CD4-positive, alpha-beta T cell treated with Interleukin-15 for 1 hour (primary cell): ENCODE measurements at regions not wholly inside any gene's neighbourhood (a gene's known extent, or its start where the extent isn't known, plus 50 kb on each side); places are given as distances from the start of the nearest gene placed in this dataset.
"Not testable (repeated sequence)": the region's sequence is repeated elsewhere in the genome, so short reads cannot be mapped to it uniquely, and the experiment has no call there.

Source experiments
- DNase-seq: peaks from one replicate; pipeline ENCODE4 v3.0.0-alpha.2; 2020

DNA sequence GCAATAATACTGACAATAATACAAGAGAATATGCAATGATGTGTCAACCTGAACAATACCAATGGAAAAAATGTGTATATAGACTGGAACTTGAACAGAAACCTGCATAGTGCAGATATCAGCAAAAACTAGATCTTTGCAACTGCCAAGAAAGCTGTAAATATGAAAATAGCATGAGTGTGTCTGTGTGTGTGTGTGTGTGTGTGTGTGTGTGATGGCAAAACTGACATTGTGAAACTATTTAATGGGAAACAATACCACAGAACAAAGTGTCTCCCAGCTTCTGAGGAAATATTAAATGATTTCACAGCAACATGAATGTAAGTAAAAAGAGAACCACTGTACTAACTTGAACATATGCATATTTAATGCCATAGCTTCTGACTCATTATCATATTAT lies 558.2 kb upstream of the LINC00305 start:
- no peak for DNase-seq

DNA sequence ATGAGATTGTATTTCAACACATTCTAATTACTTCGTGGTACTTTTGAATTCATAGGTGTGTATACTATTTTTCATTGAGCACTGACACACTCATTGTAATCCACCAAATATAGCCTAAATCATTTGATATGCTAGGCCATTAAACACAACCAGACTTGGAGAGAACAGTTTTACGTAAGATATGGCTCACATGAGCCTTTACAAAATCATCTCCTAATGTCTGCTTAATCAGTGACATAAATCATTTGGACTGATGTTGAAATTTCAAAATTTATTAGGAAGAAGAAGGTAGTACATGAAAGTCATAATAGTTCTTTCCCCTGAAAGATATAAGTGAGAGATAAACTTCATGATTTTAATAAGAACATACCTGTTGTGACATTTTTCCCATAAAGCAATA lies 550.2 kb upstream of the LINC00305 start:
- no peak for DNase-seq

DNA sequence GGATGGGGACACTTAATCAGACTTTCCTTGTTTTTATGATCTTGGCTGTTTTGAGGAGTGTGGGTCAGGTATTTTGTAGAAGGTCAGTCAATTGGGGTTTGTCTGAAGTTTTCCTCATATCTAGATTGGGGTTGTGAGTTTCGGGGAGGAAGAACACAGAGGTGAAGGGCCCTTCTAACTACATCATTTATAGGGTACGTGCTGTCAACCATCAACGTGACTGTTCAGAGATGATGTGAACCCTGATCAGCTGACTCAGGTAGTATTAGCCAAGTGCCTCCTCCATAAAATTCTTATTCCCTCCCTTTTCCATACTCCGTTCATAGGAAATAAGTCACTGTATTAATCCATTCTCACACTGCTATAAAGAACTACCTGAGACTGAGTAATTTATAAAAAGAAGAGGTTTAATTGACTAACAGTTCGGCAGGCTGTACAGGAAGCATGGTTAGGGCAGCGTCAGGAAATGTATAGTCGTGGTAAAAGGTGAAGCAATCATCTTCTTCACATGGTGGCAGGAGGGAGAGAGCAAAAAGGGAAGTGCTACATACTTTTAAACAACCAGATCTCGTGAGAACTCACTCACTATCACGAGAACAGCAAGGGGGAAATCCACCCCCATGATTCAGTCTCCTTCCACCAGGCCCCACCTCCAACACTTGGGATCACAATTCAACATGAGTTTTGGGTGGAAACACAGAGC lies 547.1 kb upstream of the LINC00305 start:
- no peak for DNase-seq

DNA sequence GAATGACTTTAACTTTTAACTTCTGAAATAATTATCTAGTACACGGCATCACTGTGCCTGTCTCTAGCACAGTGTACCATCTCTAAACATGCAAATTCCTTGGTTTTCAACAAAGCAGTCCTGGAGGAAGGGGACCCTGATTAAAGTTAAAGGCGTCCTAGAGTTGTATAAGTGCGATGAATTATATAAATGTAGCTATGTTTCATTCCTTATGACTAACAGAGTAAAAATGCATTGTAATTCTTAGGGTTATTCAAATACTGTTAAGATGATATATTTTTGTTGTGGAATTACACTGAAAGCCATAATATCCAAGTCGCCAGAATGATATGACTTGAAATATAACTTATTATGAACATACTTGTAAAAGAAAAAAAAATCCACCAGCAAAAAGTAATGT lies 544.9 kb upstream of the LINC00305 start:
- DNase-seq, result no peak

DNA sequence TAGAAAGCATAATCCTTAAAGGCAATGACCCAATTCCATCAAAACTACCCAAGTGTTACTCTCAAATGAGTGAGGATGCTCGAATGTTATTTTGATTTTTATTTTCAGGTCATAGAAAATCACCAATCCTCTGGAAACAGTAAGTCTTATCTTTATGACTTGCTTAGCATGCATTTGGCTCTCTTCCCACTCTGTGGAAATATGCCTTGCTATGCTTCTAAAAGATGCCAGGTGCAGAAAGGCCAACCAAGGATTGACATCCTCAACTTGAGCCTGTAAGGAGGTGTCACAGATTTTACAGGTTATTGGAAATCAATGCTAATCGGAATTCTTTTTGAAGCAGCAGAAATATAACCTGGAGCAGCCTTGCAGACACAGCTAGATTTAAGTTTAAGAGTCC lies 543.9 kb upstream of the LINC00305 start:
- DNase-seq, result no peak

DNA sequence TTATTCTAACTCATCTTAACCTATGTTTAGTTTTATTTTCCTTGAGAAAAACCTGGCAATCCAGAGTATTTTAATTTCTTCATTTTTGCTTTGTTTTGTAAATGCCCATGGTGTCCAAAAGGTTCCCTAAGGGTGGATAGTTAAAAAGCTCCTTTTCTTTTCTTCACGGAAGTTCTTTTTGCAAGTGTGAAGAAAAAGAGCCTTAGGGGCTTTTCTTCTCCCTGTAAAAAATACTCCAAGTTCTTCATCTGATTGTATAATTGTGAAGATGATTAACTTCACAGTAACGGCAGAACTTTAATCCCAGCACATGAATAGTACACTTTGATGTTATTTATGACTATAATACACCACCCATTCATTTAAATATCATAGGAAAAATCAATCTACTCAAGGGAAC lies 530.2 kb upstream of the LINC00305 start:
- no peak for DNase-seq

DNA sequence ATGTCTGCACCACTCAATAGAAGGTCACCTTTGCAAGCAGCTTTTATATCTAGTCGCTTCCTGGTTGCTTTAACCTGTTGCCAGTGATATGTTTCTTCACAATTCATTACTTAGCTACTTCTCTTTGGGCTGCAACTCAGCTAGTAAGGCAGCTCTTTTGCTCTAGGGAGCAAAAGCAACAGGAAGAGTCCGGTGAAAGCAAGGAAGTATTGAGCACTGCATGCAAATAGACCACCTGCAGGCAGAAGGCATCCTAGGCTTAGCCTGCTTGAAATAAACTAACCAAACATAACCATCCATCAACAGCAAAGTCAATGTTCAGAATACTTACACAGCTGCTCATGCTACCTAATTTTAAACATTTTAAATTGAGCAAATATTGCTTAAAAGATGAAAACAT lies 529.2 kb upstream of the LINC00305 start:
- no peak for DNase-seq

DNA sequence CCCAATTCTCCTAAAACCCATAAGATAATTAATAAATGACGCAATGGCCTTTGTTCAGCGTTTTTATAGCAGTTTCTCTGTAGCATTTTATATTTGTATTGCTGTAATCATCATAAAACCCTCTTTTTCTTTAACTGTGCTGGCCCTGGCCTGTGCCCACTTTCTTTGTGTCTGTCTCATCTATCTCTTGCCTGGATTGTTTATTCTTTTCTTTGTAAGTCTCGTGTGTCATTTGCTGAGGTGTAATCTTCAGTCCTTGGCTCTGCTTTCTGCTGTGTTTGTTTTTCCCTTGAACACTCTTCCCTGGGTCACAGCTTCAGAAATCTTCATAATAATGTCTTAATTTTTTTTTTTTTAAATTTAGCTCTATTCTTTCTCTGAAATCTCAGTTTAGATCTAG lies 525.8 kb upstream of the LINC00305 start:
- no peak for DNase-seq

DNA sequence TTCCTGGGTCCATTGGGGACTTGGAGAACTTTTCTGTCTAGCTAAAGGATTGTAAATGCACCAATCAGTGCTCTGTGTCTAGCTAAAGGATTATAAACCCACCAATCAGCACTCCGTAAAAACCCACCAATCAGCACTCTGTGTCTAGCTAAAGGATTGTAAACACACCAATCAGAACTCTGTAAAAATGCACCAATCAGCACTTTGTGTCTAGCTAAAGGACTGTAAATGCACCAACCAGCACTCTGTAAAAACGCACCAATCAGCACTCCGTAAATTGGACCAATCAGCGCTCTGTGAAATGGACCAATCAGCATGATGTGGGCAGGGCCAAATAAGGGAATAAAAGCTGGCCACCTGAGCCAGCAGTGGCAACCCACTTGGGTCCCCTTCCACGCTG lies 522.4 kb upstream of the LINC00305 start:
- DNase-seq, result not testable (repeated sequence)

DNA sequence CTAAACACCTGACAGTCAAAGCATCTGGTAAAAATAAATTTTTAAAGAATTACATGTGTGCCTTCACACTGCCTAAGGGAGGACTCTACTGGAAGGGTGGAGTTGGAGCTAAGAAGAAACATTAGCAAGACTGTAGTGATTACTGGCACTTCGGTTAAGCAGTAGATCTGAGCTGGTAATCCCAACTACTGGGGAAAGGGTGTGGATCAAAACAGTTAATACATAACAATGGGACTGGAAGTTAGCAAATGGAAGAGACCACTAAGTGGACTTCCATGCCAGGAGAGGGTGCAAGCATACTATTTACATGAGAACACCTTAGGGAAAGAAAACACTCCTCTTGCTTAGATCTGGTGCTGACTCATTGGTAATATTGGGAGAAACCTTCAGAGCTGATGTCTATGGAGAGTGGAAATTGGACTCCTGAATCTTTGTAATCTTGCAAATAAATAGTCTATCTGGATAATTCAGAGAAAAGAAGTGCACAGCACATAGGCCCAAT lies 519.6 kb upstream of the LINC00305 start:
- DNase-seq, result no peak

DNA sequence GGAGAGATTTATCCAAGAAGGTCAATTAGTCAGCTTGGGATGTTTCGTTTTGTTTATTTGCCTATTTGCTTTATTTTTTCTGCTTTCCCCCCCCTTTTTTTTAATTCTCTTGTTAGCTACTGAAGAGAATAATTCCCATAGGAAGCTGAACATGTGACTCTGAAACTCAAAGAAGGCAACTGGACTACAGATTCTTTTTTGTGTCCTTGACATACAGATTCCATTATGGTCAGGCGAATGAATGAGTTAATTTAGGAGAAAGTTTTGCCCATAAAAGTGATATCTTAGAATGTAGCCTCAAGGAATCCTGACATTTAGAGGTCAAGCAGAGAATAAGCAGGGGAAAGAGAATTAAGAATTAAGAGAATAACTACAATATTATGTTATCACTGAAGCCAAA lies 514.2 kb upstream of the LINC00305 start:
- no peak for DNase-seq

DNA sequence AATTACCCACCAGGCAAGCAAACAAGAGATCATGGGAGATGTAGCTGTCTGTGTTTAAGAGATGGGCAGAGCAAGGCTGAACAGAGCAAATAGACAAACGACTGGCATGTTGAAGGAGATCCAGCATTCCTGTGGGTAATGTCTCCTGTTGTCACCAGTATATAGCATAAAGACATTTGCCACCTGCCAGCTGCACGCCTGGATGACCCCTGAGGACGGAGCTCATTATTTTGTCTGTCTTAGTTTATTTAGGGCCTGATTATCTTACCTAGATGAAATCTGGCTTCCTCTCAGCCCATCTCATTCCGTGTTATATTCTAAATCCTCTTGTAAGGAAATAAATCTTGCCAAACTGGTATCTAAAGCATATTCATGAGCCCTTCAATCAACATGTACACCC lies 510.3 kb upstream of the LINC00305 start:
- no peak for DNase-seq

DNA sequence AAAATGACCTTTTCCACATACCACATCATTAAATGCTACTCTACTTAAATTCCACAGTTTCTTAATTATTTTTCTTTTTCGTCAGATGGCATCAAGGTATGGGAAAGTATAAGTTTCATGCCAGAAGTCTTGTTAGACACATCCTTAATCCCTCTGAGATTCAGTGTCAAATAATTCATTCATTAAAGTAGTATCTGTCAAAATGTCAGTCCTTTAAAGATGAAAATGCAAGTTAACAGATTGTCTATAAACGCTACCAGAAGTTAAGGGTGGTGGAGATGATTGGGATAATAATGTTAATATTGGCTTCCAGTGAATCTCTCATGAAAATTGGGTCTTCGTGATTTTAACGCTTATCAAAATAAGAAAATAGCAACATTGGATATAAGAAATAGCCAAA lies 504.2 kb upstream of the LINC00305 start:
- DNase-seq, result no peak

DNA sequence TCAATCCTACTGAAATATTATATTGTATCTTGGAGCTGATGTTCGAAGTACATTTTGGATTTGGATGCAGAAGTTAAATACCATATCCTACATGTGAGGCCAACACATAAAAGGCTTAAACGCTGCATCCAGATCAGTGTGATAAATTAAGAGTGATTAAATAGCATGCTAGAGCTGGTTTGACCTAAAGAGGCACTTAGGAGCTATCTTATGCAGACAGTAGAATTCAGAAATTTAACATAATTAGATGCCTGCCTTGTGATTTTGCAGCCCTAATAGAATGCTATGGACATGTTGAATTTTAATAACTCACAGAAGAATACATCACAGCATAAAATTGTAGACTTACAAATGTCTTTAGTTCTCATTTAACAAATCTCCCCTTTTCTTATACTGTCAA lies 501.2 kb upstream of the LINC00305 start:
- no peak for DNase-seq

DNA sequence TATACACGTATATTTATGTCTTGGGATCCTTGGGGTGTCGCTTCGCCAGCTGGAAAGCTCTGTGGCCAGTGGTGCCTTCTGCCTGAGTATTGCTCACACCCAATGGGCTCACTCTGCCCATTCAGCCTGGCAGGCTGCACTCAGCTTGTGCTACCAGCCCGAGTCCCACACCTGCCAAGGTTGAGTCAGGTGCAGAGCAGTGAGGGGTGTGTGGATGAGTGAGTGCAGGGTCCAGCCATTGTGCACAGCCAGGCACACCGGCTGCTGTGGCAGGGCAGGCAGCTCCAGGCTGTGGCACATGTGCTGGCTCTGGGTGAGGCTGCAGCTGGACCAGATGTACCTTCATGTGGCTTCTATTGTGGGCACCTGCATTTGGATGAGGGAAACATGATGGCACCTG lies 496.9 kb upstream of the LINC00305 start:
- no peak for DNase-seq

DNA sequence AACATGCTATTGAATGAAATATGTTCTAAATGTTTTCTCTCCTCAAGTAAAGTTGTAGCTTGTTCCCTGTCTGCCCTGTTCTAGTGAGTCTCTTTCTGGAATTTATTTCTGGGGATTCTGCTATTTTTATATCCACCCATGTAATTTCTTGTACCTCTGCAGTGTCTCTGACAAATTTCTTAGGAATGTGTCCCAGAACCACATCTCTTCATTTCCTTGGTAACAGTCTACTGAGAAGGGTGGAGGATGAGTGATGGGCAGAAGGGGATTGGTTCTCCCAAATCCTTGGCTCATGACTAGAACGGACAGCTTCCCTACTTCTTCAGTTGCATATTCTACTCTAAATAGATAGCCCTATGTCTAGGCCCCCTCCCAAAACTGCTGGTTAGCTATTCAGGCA lies 490.6 kb upstream of the LINC00305 start:
- DNase-seq, result no peak

DNA sequence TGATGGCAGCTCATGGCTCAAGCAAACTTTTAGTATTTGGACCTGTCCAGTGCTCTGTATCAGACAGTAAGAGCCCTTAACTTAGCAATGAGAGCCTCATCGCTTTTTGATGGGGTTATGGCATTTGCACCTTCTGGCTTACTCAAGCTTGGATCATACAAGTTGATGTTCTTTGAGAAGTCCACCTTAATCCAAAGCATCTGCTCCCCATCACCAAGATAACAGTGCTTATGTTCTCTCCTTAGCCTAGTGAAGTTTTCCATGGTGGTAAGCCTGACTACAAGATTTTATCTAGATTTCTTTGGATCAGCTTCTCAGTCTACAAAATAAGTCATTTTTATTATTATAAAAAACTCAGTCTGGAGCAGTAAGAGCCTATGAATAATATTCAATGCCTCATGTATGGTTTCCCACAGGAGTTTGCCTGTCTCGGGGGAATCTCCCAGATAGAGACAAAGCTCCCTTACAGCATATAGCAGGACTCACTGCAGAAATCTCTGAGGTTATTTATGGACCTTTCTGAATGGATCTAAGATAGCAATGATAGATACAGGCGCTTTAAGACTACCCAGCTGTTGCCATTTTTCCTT lies 472.2 kb upstream of the LINC00305 start:
- no peak for DNase-seq

DNA sequence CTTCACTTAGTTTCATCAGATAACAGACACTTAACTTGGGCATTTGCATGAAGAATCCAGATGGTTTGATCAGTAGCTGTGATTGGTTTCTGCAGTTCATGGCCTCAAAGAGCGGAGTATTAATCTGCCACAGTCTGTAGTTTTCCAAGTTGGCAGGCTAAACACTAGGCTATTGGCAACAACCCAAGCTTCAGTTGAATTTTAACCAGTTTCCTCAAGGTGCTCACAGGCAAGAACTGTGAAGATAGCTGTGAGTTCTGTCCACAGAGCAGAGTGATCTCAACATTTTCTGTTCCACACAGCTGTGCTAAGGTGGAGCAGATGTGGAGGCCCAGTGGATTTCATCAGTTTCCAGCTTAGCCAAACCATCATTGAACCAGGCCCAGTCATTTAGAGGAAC lies 469.5 kb upstream of the LINC00305 start:
- no peak for DNase-seq

DNA sequence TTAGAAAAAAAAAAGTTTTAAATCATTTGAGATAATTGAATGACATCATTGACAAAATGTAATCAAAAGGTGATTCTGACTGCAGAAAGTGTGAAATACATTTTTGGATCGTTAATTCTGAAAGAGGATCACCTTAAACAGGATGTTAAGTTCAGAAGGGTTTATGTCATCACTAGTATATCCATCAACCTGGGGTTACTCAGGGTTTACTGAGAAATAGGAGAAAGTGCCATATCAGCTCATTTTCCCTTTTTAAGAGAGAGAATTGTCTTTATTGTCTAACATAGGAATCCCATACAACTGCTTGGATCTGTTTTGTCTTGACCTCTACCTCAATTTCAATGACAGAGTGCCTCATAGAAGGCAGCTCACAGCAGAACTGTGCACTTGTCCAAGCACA lies 466.1 kb upstream of the LINC00305 start:
- no peak for DNase-seq

DNA sequence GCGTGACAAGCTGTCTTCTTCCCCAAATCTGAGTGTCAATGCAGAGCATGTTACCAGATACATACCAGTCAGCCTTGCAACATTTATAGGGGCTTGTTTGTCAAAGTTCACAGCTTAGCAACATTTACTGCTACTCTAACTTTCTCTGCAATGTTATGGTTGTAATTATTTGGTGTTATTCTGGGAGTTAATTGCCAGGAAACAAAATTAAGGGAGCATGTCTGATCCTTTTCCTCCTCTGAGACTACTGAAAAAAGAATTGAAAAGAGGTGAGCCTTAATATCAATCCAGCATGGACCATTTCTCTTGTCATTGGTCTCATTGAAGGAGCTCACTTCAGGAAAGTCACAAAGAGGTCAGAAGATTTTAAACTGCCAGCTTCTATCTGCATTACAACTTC lies 465.6 kb upstream of the LINC00305 start:
- no peak for DNase-seq

DNA sequence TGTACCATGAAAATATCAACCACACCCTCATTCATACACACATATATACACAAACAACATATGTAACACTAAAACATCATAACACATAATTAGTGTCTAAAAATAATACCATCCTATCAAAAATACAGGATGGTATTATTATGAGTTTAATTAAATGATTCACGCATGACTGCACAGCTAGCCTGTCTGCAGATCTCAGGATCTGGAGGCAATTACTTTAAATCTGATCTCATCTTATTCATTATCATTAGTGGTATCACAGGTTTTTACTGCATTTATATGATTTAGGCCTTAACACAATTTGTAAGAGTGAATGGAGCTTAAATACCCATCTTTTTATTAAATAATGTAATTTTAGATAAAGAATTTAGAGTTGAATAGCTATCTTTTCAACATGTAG lies 443.4 kb upstream of the LINC00305 start:
- no peak for DNase-seq

DNA sequence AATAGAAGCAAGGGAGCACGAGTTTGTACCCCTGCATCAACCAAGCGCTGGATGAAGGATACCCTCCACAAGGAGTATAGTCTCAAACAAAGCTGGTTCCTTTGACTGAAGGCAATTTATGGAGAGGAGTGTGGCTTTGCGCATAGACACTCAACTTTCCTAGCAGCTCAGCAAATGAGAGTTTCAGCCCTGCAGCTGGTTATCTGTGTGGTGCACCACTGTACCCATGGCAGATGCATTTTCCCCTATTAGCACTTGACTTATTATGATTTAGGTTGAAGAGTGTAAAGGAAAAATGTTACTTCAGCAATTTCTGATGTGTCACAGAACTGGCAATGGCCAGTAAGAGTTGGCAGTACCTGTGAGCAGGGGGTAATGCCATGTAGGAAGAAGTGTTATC lies 440.1 kb upstream of the LINC00305 start:
- DNase-seq, result no peak

DNA sequence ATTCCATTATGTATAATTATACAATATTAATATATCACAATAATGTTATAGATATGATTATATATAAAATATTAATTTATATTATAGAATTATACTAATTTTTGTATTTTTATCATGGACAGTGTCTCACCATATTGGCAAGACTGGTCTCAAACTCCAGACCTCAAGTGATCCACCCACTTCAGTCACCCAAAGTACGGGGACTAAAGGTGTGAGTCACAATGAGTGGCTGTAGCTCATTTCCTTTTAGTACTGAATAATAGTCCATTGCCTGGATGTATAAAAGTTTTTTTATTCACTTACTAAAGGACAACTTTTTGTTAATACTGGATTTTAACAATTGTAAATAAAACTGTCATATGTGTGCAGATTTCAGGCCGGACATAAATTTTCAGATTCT lies 417.6 kb upstream of the LINC00305 start:
- DNase-seq, result no peak

DNA sequence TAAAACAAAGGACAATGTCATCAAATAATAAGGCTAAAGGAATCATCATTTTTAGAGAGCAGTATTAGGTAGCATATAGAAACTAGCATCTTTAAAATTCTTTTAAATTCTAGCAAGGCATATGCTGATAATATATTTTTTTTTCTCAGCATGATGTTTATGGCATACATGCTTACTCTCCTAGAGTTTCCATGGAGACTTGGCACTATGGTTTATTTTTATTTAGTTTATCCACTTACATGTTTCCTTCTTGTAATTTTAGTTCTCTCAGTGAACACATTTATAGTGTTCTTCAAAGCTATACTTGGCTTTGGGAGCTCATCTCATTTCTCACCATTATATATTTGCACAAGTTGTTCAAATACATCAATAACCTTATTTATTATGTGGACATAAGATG lies 413.8 kb upstream of the LINC00305 start:
- DNase-seq, result no peak

DNA sequence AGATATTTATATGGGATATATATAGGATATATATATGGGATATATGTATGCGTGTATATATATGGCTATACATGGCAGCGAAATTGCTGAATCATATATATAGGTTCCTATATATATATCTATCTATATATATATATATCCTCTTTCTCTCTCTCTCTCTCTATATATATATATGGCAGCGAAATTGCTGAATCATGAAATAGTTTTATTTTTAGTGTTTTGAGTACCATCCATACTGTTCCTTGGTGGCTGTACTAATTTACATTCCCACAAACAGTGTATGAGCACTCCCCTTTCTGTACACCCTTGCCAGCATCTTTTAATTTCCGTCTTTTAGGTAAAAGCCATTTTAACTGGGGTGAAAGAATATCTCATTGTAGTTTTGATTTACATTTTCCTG lies 397.6 kb upstream of the LINC00305 start:
- DNase-seq, result no peak
